ENCODE measurements at regions not wholly inside any gene's neighbourhood (a gene's known extent, or its start where the extent isn't known, plus 50 kb on each side); places are given as distances from the start of the nearest gene placed in this dataset.

GRCh38 chr3:71849681-71850080 lies 64.7 kb upstream of the PROK2 start:
- H3K9ac ChIP-seq (ENCODE audit: extremely low read depth, insufficient read length, low read length), result no peak overlapping the region
- no peak overlapping the region for H2BK12ac ChIP-seq (ENCODE audit: insufficient read length, low read depth, low read length)
- H3K4me3 Mint-ChIP-seq, result no peak overlapping the region
- H3K36me3 Mint-ChIP-seq (ENCODE audit: insufficient read depth in 1 of 3, low read depth in 3 of 3), result no peaks in the 10 kb centered on the region
- no peaks in the 10 kb centered on the region for H3K4me1 ChIP-seq (ENCODE audit: insufficient read depth, low read length)
- no peak overlapping the region for H2AFZ ChIP-seq (ENCODE audit: low read length)
- no peak overlapping the region for H3K14ac ChIP-seq (ENCODE audit: insufficient read depth, low read length)
- no peak overlapping the region for H3K27ac ChIP-seq (ENCODE audit: insufficient read length, low read depth, low read length)
- H3T11ph ChIP-seq (ENCODE audit: low read length), result no peak overlapping the region
- no peak overlapping the region for H3K23ac ChIP-seq (ENCODE audit: insufficient read length, low read depth, low read length)
- no peaks in the 10 kb centered on the region for H3K9me3 ChIP-seq (ENCODE audit: control insufficient read depth, low read depth, low read length)
- H3K4ac ChIP-seq (ENCODE audit: low read depth, low read length), result no peak overlapping the region
- no peak overlapping the region for H2BK20ac ChIP-seq (ENCODE audit: low read depth, low read length, poor library complexity, severe bottlenecking)
- H3K27me3 ChIP-seq (ENCODE audit: insufficient read depth, low read length), result no peaks in the 10 kb centered on the region
- TF ChIP-seq CTCF (conservative IDR thresholded peaks at IDR 0.05), result no peak
- peaks cover 7 to 8% of the 10 kb centered on the region in 2 experiments for H3K4me1 Mint-ChIP-seq
- no peak overlapping the region for H3K18ac ChIP-seq (ENCODE audit: insufficient read length, low read depth, low read length)
- no peak for DNase-seq
- H3K27ac Mint-ChIP-seq, result no peak overlapping the region
- H4K91ac ChIP-seq (ENCODE audit: insufficient read length, low read depth, low read length), result no peak overlapping the region
- no peak overlapping the region for H3K4me2 ChIP-seq (ENCODE audit: insufficient read depth, insufficient read length, low read length)
- no peak overlapping the region for H2BK15ac ChIP-seq (ENCODE audit: low read depth, low read length)
- no peaks in the 10 kb centered on the region for H3K79me2 ChIP-seq (ENCODE audit: insufficient read depth, low read length)
- H4K8ac ChIP-seq (replicated peaks; ENCODE audit: insufficient read length, low read depth, low read length), result no peak overlapping the region
- H3K9me3 Mint-ChIP-seq, result no peaks in the 10 kb centered on the region
- H4K5ac ChIP-seq (ENCODE audit: insufficient read length, low read depth, low read length), result no peak overlapping the region
- no peak overlapping the region for H2AK5ac ChIP-seq (ENCODE audit: insufficient read length, low read length)
- no peak overlapping the region for H2BK120ac ChIP-seq (ENCODE audit: low read depth, low read length, poor library complexity, severe bottlenecking)
- no peaks in the 10 kb centered on the region for H3K79me1 ChIP-seq (ENCODE audit: insufficient read depth, low read depth, low read length, poor library complexity, severe bottlenecking)
- H4K20me1 ChIP-seq (ENCODE audit: control insufficient read depth, insufficient read depth, insufficient read length), result no peaks in the 10 kb centered on the region
- H3K27me3 Mint-ChIP-seq (ENCODE audit: low read depth), result peaks cover 1% of the 10 kb centered on the region; the same call in 1 of the 2 replicates
- no peak overlapping the region for H3K56ac ChIP-seq (ENCODE audit: insufficient read length, low read depth, low read length)
- no peak overlapping the region for H2BK5ac ChIP-seq (ENCODE audit: insufficient read length, low read length)
- H3K23me2 ChIP-seq (ENCODE audit: insufficient read length, low read depth, low read length, poor library complexity, severe bottlenecking), result no peaks in the 10 kb centered on the region

Measured in H9 (cell line).